ENCODE measurements at regions not wholly inside any gene's neighbourhood (a gene's known extent, or its start where the extent isn't known, plus 50 kb on each side); places are given as distances from the start of the nearest gene placed in this dataset.

DNA sequence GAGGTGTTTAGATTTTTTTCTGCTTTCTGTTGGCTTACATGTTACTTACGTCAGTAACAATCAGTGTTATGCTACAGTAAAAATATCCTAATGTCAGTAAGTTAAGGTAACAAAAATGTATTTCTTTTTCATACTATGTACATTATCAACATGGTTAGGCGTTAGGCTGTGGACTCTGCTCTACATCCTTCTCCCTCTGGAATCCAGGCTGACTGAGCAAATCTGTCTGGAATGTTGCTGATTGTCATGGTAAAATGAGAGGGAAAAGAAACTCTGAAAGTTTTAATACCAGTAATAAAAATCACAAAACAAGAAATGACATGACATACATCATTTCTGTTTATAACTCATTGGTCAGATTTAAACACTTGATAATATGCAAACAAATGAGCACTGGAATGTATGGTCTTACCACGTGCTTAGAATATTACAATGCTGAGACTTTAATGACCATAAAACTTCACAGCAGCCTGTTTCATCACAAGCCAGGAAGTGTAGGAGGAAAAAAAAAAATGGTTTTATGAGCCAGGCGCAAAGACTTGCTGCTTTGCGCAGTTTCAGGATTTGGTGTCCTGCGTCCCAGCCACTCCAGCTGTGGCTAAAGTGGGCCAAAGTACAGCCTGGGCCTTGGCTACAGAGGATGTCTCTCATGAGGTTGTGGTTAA is 252.4 kb downstream of the FSIP2 start:
- no peak for FAIRE-seq

DNA sequence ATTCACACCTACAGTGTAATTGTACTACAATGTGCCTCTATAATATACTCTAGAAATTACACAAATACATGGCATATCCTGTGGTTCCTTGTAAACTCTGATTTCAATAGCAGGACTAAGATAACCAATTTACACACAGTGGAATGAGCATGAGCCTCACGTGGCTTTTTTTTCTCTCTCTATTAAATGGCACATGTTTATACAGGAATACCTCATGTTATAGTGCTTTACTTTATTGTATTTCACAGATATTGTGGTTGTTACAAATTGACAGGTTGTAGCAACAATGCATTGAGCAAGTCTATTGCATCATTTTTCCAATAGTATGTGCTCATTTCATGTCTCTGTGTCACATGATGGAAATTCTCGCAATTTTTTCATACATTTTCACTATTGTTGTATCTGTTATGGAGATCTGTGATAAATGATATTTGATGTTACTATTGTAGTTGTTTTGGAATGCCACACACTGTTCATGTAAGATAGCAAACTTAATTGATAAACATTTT is 260.0 kb downstream of the FSIP2 start:
- no peak for FAIRE-seq

DNA sequence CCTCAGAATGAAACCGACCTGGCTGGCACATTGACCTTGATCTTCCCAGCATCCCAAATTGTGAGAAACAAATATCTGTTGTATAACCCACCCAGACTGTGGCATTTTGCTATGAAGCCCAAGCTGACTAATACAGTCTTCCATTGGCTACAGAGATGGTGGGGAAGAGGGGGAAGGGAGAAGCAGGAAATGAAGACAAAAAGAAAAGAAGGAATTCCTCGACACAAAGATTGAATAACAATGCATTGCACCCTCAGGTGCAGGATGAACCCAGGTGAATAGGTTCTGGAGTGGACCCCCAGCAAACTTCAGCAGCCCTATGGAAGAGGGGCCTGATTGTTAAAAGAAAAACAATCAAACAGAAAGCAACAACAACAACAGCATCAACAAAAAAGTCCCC is 270.7 kb downstream of the FSIP2 start:
- FAIRE-seq, result no peak

DNA sequence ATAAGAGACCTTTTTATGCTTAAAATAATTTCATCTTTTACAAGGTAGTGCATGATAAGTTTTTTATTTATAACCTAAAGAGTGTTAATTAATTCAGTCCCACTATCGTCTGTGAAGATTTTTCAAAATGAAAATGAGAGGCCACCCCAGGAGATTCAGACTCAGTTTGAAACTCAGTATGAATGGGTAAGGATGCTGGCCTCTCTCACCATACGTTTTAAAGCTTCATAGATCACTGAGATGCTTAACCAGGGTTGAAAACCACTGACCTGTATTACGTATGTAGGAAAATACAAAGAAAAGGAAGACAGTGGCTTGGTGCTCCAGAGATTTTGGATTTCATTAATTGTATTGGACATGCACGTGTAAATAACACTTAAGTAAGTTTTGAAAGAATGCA is 278.7 kb downstream of the FSIP2 start:
- FAIRE-seq, result no peak

DNA sequence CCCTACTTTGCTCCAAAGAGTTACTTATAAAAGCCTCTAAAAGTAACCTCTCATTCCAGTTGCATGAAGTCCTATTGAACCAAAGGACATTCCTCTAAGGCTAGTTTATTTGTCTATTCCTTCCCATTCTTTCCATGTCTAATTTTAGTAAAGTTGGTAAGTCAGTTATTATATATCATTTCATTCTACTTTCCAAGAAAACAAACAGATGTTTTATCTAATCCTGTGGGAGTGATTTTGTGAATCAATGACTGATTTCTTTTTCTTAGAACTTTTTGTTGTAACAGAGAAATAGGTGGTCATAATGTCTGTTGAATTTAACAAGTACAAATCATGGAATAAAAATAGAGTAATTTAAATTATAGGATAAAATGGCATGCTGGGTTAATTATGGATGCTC is 286.3 kb downstream of the FSIP2 start:
- FAIRE-seq, result no peak

DNA sequence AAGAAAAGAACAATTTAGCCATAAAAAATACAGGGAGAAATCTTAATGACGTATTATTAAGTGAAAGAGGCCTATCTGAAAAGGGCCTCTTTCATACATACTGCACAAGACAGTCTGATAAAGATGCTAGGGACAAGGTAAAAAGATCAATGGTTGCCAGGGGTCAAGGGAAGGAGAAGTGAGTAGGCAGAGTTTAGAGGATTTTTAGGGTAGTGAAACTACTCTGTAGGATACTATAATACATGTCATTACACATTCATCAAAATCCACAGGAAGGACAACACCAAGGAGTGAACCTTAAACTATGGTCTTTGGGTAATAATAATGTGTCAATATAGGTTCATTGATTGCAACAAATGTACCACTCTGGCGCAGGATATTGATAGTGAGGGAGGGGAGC is 289.3 kb downstream of the FSIP2 start:
- FAIRE-seq, result no peak

DNA sequence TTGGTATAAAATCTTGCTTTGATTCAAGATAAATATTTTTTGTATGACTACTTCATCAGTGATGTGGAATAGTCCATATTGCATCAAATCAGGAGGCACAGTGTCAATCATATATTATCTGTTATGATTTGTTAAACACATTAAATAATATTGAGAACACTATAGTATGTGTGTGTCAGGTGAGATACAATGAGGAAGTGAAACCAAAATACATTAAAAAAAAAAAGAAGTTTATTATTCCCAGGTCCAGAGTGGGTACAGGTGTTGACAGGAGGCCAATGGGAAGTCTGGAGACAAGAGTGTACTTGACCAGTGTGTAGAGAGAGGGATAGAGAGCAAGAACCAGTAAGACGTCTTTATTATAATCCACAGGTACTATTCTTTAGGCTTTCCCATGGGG is 292.6 kb downstream of the FSIP2 start:
- FAIRE-seq, result no peak

DNA sequence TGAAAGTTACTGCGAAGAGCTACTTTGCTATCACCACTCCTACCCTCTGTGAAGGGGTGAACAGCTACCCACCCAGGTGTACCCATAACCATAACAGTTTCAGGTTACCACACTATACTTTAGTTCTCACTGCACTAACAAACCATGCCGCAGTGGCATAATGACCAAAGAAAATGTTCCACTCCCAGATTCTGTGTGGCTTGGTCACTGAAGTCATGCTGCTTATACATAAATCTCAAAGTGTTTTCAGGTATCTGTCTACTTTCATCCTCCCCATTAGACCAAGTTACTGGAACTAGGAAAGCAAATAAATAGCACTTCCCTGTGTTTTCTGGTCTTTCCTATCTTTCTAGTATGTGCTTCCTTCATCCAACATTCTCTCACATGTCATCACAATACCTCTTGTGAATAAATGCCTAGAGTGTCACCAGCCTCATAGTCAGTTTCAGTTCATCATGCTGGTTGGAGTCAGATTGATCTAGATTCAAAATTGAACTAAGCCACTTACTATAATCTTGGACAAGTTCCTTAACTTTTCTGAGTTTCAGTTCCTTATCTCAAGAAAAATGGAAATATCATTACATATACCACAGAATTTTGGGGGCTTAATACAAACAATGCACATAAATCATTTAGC is 293.6 kb downstream of the FSIP2 start:
- FAIRE-seq, result no peak

DNA sequence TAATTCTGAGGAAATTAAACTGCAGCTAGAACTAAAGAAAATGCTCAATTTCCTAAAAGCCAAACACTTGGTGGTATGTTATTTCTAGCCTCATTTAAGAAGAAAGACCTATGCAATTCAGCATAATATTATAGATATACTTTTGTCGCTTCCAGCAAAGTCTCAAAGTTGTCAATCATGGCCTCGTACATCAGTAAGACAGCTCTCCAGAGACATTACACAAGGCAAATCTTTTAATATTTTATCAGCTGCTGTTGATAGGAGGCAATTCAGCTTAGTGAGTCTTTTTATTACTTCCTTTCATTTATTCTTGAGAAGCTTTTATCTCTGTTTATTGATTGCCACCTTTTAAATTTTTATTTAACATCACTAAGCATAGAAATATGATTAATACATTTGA is 294.3 kb downstream of the FSIP2 start:
- no peak for FAIRE-seq

DNA sequence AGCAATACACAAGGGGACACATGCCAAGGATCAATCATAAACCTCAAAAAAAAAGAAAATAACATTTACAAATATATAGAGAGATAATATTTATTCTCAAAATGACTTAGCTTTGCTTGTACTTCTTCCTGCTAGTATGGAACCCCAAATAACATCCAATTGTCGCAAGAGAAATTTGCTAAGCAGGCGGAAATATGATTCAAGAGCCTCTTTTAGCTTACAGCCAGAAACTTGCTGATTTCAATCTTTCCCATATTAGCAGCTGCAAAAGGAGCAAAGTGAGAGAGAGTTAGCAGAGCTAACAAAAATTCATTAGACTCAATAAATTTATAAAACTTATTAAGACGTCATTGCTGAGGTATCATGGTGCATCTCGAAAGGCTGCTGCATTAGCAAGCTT is 294.9 kb downstream of the FSIP2 start:
- no peak for FAIRE-seq

DNA sequence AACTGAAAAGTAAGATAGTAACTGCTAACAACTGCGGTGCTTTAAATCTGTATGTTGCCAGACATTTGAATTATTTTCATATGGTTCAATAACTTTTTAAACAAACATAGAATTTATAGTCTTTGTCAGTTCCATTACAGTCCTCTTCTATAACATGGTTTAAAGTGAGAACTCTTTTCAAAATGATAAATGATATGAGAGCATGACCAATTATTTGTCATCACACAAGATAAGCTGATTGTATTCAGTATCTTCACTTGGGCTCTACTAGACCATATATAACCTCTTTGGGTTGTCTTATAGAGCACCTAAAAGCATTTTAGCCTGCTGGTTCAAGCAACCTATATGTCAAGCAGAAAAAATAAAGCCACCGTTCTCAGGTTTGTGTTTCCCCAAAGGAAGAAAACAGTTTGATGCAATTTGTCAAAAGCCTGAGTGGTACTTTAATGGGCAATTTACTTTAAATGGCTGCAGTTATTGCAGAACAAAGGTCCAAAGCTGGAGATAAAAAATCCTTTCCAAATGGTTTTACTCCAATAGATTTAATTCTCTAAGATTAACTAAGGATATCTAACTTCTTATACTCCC is 298.4 kb downstream of the FSIP2 start:
- no peak for FAIRE-seq

DNA sequence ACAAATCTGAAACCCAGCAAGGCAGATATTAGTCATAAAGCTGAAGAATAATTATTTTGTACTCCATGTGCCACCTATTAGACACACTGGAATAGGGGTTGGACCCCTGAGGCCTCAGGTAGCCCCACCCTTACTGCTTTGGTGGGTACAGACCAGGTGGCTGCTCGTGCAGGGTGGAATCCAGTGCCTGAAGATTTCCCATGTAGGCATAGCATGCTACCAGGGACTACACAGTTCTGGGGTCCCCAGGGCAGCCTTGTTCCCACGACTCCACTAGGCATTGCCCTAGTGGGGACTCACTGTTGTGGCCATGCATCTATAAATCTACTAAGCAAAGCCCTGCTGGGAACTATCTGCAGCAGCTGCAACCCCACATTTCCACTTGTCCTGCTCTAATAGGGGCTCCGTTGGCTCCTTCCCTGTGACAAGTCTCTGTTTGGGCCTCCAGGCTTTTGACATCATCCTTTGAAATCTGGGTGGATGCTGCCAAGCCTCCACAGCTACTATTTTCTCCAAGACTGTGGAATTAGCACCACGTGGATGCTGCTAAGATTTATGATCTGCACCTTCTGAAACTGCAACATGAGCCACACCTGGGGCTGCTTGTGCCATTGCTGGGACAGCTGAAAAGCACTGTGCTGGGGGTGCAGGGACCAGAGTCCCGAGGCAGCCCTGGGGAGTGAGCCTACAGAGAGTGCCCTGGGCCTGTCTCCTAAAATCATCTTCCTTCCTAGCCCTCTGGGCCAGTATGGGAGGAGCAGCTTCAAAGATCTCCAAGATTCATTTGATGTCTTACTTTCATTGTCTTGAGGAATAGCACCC is 303.8 kb downstream of the FSIP2 start:
- FAIRE-seq, result no peak

DNA sequence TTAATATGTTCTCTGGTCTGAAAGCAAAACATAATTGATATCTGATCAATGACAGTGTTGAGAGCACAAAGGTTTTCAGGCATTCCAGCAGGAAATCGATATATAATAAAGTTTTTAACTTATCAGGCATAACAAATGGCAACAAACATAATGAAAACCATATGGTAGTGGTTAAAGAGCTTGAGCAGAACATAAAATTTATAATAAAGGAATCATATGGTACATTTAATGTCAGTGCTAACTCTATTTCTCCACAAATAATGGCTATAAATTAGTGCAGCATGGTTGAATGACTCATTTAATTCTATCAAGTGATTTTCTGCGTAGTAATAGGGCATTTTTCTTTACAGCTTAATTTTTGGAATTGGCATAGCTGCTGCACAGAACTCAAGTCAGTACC is 306.2 kb downstream of the FSIP2 start:
- FAIRE-seq, result no peak

DNA sequence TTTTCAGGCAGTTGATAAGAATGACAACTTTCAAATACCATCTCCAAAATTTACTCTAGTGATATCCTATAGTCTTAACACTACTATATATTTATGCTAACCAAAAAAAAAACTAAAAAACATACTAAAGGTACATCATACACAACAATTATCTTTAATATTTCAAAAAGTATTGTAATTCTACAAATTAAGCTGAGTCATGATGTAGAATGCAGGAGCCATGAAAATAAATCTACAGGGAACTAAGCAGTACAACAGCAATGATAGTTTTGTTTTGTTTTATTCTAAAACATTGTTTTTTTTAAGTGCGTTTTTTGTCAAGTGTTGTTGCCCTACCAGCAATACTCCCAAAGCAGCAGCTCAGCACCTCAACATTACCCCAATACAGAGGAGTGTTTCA is 314.3 kb downstream of the FSIP2 start:
- FAIRE-seq, result no peak

DNA sequence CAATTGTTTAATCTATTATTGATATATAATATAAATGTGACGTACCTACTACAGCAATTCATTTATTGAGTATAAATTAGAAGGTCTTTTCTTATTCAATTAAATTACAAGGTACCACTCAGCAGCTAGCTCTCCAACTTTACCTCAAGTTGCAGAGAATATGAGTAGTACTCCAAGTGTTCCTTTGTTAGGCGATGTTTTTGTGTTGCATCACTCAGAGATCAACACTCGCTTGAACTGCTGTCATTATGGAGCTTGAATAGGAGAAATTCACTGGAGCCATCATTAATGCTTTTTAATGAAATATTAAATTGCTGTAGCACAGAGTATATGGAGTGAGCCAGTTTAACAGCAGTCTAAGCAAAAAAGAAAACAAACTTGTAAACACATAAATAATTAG is 320.0 kb downstream of the FSIP2 start:
- no peak for FAIRE-seq

DNA sequence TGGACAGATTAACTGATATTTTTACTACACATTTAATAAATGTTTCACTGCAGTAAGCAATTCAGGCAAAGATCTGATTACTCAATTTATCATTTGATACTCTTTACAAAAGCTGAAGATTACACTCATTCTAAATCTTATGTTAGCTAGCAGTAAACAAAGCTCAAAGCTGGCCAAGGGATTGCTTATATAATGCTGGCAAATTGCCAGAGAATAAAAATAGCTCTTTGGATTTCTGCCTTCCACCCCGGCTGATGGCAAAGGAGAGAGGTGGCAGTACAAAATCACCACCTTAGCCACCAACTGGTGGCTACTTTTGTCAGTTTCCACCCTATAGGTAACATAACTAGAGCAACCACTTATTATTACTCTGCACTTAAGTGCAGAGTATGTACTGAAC is 320.5 kb downstream of the FSIP2 start:
- FAIRE-seq, result no peak

DNA sequence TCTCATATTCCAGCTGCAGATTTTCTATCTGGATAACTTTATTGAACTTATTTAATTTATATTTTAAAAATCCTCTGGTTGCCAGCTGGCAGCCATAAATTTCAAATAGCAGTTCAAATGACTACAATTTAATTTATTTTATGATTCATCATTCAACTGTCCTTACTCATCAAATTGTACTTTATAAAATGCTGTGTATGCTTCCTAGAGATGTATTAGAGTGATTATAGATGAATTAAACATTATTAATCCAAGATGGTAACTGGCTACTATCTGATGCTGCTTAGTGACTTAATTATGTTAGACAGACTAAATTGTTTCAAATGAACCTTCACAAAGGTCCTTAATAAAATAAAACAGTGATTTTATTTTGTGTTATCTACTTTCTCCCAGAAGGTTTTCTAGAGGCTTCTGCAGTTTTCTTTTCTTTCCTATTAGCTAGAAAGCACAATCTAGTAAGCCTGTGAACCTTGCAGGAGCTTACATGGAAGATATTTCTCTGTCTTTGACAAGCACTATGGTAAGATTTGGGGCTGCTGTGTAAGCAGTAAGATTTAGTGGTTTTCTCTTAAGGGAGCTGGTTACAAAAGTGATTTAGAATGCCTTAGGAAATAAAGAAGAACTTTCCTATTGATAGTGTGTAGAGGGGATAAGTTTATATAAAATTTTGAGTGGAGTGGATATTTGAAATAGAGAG is 322.3 kb downstream of the FSIP2 start:
- no peak for FAIRE-seq

DNA sequence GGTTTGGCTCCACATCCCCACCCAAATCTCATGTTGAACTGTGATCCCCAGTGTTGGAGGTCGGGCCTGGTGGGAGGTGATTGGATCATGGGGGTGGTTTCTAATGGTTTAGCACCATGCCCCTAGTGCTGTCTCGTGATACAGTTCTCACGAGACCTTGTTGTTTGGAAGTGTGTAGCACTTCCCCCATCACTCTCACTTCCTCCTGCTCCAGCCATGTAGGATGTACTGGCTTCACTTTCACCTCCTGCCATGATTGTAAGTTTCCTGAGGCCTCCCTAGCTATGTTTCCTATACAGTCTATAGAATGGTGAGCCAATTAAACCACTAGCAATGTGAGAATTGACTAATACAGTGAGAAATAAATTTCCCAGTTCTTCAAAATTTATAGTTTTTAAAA is 325.9 kb downstream of the FSIP2 start:
- no peak for FAIRE-seq

DNA sequence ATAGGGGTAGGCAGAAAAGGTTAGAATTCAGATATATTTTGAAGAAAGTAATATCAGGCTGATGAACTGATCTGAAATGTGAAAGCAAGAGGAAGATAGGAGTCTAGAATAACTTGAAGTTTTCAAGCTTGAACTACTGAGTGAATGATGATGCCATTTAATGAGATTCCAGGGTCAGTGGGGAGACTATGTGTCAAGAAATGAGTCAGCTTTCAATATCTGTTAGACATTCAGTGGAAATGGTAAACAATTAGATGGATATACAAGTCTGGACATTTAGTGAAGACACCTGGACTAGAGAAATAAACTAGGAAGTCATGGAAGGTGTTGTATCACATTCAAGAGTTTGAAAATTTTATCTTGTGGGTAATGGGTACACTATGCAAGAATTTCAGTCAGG is 326.9 kb downstream of the FSIP2 start:
- FAIRE-seq, result no peak

DNA sequence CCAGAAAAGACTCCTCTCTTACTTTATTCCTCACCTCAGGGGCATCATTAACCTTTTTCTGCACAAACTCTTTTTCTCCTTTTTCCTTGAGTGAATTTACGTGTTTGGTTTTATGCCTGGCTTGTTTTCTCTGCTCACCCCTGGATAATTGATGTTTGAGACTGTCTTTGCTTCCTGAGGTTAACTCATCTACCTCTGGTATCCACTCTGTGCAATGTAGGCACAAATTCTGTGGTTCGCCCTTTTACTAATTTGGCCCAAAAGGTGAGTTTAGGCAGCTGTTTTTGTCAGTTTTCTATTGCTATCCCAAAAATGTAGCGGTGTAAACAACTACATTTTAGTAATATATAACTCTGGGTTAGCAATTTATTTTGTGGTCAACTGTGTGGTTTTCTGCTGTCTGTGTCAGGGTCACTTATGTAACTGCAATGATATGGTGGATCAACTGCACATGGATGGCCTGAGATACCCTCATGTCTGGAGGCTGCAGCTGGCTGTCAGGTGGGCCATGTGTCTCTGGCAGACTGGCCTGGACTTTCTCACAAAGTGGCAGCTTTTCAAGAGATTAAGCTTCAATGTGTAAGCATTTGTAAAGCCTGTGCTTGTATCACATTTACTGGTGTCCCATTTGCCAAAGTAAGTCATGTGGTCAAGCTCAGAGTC is 329.7 kb downstream of the FSIP2 start:
- FAIRE-seq, result no peak

DNA sequence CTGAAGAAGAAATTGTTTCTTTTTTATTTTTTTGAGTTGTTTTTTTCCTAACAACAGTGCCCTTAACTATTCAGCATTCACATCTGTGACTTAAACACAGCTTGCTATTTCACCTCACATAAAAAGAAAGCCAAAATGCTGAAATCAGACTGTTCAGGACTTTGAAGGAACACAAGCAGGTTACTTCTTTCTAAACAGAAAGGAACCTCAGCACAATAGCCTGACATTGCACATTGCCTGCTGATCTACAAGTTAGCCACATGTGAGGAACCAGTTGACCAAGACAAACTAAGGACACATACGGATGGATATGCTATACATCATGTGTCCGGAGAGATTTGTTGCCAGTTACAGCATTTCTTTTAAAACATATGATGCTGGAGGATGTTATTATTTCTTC is 331.1 kb downstream of the FSIP2 start:
- no peak for FAIRE-seq

DNA sequence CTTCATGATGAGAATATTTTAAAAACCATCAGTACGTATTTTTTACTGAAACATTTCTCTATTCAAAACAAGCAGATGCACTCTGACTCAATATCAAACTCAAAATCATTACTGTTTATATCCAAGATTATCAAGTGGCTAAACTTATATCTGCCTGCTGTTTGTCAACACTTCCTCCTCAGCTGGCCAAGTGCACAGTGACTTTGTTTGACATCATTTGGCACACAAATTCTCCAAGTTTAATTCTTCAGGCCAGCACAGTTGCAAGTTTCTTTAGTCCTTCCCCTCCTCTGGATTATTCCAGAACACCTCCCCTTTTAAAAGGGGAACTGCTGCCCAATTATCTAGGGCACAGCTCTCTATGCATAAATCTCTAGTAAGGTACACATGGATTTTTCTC is 346.6 kb downstream of the FSIP2 start:
- no peak for FAIRE-seq
